NB4 (cell line): ENCODE measurements at regions not wholly inside any gene's neighbourhood (a gene's known extent, or its start where the extent isn't known, plus 50 kb on each side); places are given as distances from the start of the nearest gene placed in this dataset.

Source experiments
- DNase-seq: peaks from one replicate; pipeline ENCODE4 v3.0.0; 2010; ENCODE audit warnings: low read depth
- H3K4me3 ChIP-seq: one replicate; pipeline ENCODE4 v1.5.1; 2011; ENCODE audit warnings: mild to moderate bottlenecking, low read depth, low read length, moderate library complexity
- CTCF ChIP-seq: IDR thresholded peaks from one replicate; pipeline ENCODE4 v1.5.1; 2012; ENCODE audit warnings: low read depth, low read length
- MAX ChIP-seq: IDR thresholded peaks from 2 replicates; pipeline ENCODE4 v1.6.1; 2011; ENCODE audit warnings: low read depth, low read length
- MYC ChIP-seq: IDR thresholded peaks from 2 replicates; pipeline ENCODE4 v1.6.1; 2011; ENCODE audit warnings: low read depth, low read length
- POLR2A ChIP-seq: IDR thresholded peaks from 2 replicates; pipeline ENCODE4 v1.6.1; 2011; ENCODE audit warnings: mild to moderate bottlenecking; ENCODE audit not compliant: insufficient read length; ENCODE audit errors: extremely low read depth

- no peak for TF ChIP-seq POLR2A
- no peak for TF ChIP-seq CTCF
- TF ChIP-seq MAX, result no peak
- no peak for TF ChIP-seq MYC
- no peak for DNase-seq
These were observed 579.6 kb upstream of the IGFBP7 start for GRCh38 chr4:57689693-57690205.

GRCh38 chr4:57682275-57682674 lies 572.1 kb upstream of the IGFBP7 start:
- H3K4me3 ChIP-seq, result no peak overlapping the region
- no peak for DNase-seq
- TF ChIP-seq POLR2A (no peak), MAX (no peak), MYC (no peak), CTCF (no peak)

More at GRCh38 chr4:57689693-57690205, 579.6 kb upstream of the IGFBP7 start:
- no peak overlapping the region for H3K4me3 ChIP-seq

- H3K4me3 ChIP-seq, result no peak overlapping the region
- TF ChIP-seq POLR2A (no peak), CTCF (no peak), MAX (no peak), MYC (no peak)
- no peak for DNase-seq
These were observed 569.8 kb upstream of the IGFBP7 start for GRCh38 chr4:57679969-57680368.

GRCh38 chr4:57676394-57676793 lies 566.2 kb upstream of the IGFBP7 start:
- H3K4me3 ChIP-seq, result no peak overlapping the region
- no peak for TF ChIP-seq MYC
- no peak for TF ChIP-seq CTCF
- no peak for TF ChIP-seq POLR2A
- no peak for TF ChIP-seq MAX
- no peak for DNase-seq

- TF ChIP-seq POLR2A, result no peak
- H3K4me3 ChIP-seq, result no peak overlapping the region
- no peak for DNase-seq
These were observed 562.8 kb upstream of the IGFBP7 start for GRCh38 chr4:57672846-57673433.

- no peak overlapping the region for H3K4me3 ChIP-seq
- TF ChIP-seq MAX (no peak), CTCF (no peak), MYC (no peak), POLR2A (no peak)
- no peak for DNase-seq
These were observed 558.4 kb upstream of the IGFBP7 start for GRCh38 chr4:57668621-57669020.
